NCI-H510A treated with DMSO at 0.1 percent for 48 hours (cell line): ENCODE measurements at regions not wholly inside any gene's neighbourhood (a gene's known extent, or its start where the extent isn't known, plus 50 kb on each side); places are given as distances from the start of the nearest gene placed in this dataset.

ENCODE experiments used
- DNase-seq: peaks from one replicate; lab custom pipeline; 2025; lab: John Stamatoyannopoulos, UW

DNA sequence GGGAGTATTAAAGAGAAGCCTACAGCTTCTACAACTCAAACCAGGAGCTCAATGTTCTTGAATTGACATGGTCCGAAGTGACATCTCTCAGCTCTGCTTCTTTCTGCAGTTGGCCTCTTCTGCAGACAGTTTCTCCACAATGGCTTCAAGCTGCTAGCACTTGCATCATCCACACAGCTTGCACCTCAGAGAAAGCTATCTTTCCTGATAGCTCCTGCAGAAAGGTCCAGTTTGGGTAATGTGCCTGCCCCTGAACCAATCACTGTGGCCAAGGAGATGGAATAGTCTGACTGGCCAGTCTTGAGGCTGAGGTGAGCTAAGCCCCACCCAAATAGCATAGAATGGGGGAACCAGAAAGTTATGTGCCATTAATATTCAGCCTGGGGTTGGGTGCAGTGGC, 95.8 kb upstream of the ABCA1 start:
- no peak for DNase-seq

DNA sequence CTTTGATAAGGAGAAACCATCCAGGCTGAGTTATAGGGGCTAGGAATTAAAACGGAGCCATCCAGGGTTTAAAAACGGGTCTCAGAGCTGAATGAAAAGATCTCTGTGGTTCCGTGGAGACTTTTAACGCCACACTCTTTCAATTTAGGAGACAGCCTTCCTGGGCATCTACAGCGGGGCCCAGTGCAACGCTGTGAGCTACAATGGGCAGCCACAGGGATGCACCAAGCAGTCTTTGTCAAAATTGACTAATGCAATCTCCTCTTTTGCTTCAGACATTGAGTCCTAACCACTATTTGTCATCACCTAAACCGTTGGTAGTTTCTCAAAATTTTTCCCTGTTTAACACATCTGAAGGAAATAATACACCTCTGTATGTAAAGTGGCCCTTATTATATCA, 96.6 kb upstream of the ABCA1 start:
- DNase-seq, result no peak

DNA sequence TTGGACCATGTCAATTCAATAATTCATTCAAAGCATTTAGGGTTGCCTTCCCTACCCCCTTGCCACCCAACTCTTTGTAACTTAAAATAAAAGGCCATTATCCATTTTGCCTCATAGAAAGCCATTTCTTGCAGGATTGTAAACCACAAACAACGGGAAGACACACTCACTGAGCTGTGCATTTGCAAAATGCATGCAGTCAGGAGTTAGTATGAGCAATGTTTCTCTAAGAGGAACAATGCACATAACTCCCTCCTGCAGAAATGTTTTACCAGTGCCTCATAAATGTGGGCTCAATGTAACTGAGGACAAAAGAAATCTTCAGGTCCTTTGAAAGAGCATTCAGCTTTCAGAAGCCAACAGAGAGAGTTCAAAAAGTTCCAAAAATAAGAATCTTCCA, 98.5 kb upstream of the ABCA1 start:
- no peak for DNase-seq

DNA sequence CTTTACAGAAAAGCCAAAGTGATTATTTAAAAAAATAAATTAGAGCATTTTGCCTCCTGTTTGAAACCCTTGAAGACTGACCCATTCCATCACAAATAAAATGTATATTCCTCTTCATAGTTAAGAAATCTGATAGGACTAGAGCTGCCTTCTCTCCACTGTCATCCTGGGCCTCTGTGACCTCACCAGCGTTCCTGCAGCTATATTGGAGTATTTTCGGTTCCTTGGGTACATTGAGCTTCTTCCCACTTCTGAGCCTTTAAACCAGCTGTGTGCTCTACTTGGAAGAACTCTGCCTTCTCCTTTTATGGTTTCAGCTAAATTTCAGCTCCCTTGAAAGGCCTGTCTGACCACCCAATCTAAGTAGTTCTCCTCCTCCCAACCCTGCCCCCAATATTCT, 99.1 kb upstream of the ABCA1 start:
- DNase-seq, result no peak

DNA sequence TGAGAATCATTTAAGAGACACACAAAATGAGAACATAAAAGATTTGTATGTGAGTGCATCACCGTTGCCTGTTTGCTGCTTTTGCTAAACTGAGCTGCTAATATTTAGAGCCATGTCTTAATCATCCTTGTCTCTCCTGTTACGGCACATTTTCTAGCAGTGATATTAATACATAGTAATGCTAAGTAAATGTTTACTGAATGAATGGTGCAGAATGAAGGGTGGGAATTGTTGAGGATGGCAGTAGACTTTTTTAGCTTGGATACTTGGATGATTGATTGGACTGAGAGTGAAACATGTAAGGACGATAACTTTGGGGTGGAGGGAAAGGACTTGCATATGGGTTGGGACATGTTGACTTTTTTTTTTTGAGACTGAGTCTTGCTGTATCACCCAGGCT, 102.3 kb upstream of the ABCA1 start:
- DNase-seq, result no peak

DNA sequence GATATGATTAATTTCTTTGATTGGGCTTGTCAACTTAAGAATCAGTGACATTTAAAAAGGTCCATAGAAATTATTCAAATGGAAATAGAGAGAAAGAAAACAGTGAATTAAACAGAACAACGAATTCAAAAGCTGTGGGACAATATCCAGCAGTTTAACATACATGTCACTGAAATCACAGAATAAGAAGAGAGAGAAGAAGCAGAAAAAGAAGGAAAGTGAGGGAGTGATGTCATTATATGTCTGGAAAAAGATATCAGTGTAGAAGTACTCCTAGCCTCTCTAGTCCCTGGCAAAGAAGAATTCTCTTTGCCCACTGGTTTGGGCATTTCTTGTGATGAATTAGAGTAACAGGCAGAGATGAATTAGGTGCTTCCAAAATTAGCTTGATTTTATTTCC, 109.2 kb upstream of the ABCA1 start:
- no peak for DNase-seq

DNA sequence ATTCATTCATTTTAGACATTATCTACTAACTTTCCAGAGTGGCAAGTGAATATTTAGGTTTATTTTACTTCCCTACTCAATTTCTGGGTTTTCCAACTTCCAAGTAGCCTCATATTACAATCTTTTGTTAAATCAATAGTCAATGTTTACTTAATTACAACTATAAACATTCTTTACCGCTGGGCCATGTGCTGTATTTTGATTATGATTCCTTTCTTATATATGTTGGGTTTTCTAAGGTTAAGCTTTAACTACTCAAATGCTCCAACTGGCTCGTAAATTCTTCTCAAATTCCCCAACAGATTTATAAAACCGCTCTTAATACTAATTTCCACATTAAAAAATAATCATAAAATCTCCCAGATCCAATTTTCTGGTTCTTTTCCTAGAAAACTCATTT, 110.1 kb upstream of the ABCA1 start:
- peak; percentile 8 for DNase-seq

DNA sequence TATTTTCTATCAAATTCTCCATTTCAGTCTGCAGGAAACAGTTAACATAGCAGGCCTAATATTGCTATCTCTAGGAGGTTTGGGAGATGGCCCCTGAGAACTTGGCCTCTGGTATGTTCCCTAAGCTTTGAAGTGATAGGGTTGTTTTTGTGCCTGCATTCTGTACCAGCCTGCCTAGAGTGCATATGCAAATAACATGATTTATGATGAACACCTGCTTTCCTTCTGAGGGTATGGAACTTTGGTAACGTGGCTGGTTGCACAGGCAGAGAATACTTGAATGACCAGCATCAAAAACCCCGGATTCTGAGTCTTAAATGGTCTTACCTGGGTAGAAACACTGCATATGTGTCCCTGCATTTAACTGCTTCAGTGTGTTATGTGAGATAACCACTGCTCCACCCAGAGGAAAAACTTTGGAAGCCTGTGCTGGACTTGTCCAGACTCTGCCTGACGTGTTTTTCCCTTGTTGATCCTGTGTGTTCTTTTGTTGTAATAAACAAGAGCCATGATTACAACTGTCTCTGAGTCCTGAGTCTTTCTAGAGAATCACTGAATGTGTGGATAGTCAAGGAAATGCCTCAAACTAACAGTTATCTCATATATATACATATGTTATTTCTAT, 111.3 kb upstream of the ABCA1 start:
- DNase-seq, result peak; percentile 78

DNA sequence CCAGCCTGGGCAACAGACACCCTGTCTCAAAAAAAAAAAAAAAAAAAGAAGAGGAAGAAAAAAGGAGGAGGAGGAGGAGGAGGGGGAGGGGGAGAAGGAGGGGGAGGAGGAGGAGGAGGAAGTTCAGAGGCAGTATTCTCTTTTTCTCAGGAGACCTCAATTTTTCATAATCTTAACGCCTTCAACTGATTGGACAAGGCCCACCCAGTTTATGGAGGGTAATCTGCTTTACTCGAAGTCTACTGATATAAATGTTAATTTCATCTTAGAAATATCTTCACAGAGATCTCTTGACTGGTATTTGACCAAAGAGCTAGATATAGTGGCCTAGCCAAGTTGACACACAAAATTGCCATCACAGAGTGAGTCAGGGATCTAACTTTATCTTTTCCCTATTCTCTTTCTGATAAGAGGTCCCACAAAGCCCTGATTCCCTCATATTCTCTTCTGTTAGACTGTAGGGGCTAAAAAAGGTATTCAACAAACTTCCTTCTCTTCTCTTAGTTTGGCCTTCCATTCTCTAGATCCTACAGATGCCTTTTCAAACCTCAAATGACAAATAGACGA, 115.5 kb upstream of the ABCA1 start:
- no peak for DNase-seq

DNA sequence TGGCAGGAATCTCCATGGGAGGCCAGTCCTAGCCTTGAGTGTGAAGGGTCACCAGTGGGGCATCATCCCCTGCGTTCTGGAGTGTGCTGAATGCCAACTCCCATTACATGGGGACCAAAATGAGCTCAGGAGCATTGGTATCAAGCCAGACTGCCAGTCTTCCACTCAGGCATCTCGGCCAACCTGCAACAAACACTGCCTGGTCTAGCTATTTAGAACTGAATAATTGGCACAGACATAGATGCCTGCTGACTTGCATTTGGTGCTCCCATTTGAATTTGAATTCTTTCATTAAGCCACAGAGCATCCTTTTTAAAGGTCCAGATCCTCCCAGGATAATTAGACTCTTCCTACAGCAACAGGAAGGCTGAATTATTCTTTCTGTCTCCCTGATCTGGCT, 116.6 kb upstream of the ABCA1 start:
- DNase-seq, result no peak

DNA sequence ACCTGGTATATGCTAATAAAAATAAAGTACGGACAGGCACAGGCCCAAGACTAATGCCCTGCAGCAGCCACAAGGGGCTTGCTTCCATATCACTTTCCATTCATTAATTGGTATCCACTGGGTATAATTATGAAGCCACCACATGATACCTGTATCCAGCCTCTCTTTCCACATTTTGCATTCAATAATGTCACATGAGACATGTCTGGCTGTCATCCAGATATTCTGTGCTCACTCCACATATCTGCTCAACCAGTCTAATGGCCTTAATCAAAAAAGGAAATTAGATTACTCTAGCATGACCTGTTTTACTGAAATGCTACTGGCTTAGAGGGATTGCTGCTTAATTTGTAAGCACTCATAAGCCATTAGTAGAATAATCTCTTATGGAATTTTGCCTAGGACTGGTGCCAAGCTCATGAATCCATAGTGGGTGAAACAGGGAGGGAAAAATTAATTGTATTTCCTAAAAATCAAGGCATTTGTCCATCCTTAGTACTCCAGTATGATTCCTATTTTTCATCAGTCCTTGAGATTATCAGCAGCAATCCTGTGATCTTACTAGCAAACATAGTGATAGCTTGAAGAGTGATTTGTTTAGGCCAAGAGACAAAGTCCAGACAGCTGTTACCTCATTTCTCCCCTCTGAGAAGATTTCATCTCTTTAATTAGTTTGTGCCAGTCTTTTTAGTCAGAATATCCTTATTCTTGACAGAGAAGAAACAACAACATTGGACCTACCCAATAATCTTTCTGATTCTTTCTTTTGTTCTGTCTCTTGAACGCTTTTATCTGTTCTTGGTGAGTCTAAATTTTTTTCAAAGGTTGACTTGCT, 119.2 kb upstream of the ABCA1 start:
- DNase-seq, result no peak

DNA sequence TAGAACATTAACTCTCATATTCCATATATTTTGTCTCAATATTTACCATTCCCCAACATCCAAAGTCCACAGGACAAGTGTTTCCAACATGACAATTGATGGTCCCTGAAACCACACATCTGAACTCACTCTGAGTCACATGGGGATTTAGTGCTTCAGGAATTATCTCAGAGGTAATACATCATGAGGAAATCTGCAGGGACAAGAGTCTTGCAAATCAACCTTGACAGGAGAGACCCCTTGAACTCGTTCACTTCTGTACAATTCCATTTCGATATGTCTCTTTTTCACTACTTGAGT, 119.7 kb upstream of the ABCA1 start:
- no peak for DNase-seq

DNA sequence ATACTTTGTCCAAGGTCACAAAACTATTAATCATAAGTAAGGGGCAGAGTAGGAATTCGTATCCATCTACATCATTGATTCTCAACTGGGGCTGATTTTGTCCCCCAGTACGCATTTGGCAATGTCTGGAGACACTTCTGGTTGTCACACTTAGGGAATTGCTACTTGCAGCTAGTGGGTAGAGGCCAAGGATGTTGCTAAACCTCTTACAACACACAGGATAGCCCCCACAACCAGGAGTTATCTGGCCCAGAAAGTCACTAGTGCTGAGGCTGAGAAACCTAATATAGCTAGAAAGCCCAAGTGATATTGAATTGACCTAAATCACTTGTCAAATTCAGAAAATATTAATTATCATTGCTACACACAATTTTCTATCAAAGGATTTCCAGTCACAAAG, 120.4 kb upstream of the ABCA1 start:
- no peak for DNase-seq

DNA sequence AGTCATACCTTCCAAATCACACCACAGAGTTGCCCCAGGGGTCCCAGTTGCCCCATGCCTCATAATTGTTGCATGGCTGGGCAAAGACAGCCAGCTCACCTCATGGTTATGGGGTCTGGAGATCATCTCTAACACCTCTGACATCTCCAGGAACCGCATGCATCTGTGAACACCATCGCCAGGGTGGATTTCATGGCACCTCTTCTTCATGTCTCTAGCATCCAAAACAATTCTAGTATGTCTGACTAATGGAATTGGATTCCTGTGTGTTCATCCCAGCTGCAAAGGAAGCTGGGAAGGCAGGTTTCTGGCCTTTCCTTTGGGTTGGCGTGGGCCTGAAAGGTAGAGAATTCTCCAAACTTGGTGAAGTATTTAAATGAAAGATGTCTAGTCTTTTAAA, 122.3 kb upstream of the ABCA1 start:
- no peak for DNase-seq

DNA sequence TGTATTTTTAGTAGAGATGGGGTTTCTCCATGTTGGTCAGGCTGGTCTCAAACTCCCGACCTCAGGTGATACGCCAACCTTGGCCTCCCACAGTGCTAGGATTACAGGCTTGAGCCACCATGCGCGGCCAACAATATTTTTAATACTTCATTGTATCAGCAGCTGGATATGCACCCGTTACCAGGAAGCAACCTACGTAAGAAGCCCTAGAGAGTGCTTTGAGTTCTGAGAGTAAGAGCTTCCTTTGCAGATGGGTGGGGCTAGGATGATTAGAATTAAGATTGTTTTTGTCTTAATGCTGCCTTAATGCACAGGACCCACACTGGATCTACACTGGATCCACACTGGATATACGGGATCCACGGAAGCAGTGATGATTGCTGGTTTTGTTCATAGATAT, 123.9 kb upstream of the ABCA1 start:
- DNase-seq, result no peak

DNA sequence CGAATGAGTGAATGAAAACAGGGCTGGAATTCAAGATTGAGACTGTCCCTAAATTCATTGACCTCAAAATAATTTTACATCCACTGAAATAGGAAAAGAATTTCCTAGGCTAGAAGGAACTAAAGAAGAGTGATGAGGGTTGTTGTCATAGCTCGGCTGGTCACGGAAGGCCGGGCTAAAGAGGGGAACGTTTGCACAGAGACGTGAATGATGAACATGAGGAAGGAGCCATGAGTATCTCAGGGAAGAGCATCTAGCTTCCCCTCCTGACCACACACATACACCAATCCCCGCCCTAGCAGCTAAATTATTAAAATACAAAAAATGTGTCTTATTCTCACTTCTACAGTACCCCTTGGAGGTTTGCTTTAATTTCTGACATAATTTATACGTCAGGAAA, 124.4 kb upstream of the ABCA1 start:
- no peak for DNase-seq

DNA sequence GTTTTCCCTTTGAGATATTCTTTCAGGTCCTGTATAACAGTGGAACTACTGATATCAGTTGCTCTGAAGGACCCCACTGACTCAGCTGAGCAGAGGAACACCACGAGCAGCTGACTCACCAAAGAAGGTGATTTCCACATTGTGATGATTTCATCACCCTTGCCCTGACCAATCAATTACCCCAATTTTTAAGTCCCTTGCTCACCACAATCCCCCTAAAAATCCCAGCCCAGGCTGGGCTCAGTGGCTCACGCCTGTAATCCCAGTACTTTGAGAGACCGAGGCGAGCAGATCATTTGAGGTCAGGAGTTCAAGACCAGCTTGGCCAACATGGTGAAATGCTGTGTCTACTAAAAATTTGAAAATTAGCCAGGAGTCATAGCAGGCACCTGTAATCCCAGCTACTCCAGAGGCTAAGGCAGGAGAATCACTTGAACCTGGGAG, 125.3 kb upstream of the ABCA1 start:
- no peak for DNase-seq

DNA sequence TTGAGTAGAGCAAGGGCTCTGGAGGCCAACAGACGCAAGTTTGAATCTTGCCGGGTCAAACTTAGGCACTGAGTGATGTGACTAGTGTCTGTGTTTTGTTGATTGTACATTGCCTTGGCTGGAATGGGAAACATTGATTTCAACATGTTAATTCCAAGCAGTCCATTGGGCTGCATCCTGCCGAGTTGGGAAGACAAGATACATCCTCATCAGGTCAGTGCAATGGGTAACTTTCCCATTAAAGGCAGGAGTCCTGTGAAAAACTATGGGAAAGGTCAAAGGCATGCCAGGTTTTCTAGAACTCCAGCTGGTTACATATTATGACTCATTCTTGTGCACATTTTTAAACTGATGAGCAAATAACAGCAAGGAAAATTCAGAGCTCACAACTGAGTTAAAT, 126.5 kb upstream of the ABCA1 start:
- DNase-seq, result no peak

DNA sequence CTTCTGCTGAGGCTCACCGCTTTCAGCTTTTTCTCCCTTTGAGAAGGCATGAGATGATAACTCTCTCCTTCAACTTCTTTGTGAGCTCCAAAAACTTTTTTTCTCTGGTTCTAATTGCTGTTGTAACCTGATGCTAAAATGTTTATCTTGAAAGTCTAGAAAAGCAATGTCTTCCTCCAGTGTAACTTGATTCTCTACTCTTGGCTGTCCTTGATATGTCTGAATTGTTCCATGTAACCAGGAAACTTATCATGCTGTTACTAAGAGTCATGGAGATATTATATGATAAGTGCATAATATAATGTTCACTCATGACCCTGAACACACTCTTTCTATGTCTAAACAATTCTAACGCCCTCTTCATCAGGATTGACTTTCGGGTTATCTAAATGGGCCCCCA, 128.0 kb upstream of the ABCA1 start:
- peak; percentile 19 for DNase-seq

DNA sequence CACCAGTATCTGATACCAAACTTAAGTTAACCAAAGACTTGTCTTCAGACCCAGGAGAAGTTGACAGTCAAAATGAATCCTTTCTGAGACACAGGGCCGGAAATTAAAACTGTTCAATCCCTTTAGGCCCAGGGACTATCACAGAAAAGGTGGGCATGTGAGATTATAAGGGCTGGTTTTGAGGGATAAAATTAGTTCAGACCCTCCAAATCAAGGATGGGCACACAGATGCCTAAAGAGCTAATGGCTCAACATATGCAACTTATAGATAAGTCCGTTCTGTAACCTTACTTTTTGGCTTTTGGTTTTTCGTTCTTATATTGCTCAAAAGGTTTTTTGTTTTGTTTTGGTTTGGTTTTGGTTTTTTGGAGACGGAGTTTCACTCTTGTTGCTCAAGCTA, 129.6 kb upstream of the ABCA1 start:
- DNase-seq, result no peak

DNA sequence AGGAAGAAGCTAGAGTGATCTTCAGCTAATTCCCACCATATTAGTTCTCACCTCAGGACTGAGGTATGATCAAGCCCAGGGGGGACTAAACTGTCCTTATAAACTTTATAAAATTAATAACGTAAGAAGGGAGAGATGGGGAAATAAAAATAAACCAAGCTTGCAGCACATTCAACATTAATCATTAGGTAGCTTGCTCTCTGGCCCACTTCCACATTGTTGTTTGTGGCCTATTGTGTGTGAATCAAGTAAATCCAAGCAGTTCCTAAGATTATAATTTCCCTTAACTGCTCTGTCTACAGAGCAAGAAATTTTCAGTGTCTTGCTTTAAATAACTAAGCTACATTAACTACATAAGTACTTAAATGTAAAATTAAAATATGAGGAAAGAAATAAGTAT, 131.3 kb upstream of the ABCA1 start:
- no peak for DNase-seq

DNA sequence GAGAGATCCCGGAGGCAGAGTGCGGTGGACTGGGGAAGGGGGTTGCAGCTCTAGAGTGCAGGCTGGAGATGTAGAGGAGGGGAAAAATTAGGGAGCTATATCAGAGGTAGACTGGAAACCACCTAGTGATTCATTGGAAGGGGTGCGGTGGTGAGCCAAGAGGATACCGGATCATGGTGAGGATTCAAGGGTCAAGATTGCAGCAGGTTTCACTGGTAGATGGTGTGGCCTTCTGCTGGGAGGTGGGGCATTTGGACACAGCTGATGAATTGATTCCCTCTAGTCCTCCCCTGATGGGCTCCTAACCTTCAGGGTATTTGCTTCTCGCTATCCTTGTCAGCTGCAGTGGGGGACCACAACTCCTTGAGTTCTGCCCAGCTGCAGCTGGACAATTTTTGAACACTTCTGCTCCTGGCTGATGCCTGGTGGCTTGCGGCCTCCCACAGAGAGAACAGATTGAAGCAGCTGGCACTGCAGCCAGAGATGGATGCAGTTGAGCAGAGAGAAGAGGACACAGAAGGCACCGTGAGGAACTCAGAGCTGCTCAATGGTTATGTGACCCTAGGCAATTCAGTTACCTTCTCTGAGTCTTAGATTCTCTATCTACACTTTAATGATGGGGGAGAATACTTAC, 134.4 kb upstream of the ABCA1 start:
- peak; percentile 52 for DNase-seq
